DOHH2 (cell line): ENCODE measurements at regions not wholly inside any gene's neighbourhood (a gene's known extent, or its start where the extent isn't known, plus 50 kb on each side); places are given as distances from the start of the nearest gene placed in this dataset.

Experiments
- CTCF ChIP-seq: fragments of 200-600 bp; sonication (generic); IDR thresholded peaks from one replicate; pipeline ENCODE4 v1.5.1; 2014; ENCODE audit warnings: antibody characterized with exemption, mild to moderate bottlenecking, low read depth, low read length; ENCODE audit not compliant: poor library complexity, severe bottlenecking
- EZH2phosphoT487 ChIP-seq: fragments of 200-600 bp; sonication (generic); IDR thresholded peaks from 2 replicates; pipeline ENCODE4 v1.6.1; 2017; ENCODE audit warnings: borderline replicate concordance, mild to moderate bottlenecking, antibody characterized with exemption, low read length, moderate library complexity, mixed read lengths

GRCh38 chr1:73096841-73097240, 814.5 kb upstream of the NEGR1 start:
- TF ChIP-seq CTCF (no peak), EZH2phosphoT487 (no peak)
